ENCODE measurements at regions not wholly inside any gene's neighbourhood (a gene's known extent, or its start where the extent isn't known, plus 50 kb on each side); places are given as distances from the start of the nearest gene placed in this dataset.
"Not testable (repeated sequence)": the region's sequence is repeated elsewhere in the genome, so short reads cannot be mapped to it uniquely, and the experiment has no call there.

- intact Hi-C loops (cut with DNase I): no loop called here
- Histone ChIP-seq H3K27ac (no peak overlapping the region), H3K4me1 (no peaks in the 10 kb centered on the region), H3K36me3 (replicated peaks in 1 of 2; ENCODE audit: insufficient read depth in 1 of 2, low read depth in 2 of 2) (peaks cover 0 to 2% of the 10 kb centered on the region in 2 donors), H3K27me3 (no peaks in the 10 kb centered on the region), H3K4me3 (no peak overlapping the region), H3K9me3 (no peaks in the 10 kb centered on the region)
- 94 to 95% methylated on average over 21 to 45 of the region's 45 CpGs for WGBS, 2 donors
- DNase-seq: no peak
- ATAC-seq: no peak
- TF ChIP-seq CTCF (IDR thresholded peaks at IDR 0.05) (no peak), POLR2A (IDR thresholded peaks at IDR 0.05) (no peak)
Measured at GRCh38 chr7:66474441-66474840, 154.2 kb upstream of the KCTD7 start.

GRCh38 chr7:66476056-66476455 lies 152.6 kb upstream of the KCTD7 start:
- H3K27ac ChIP-seq; intact Hi-C loops (cut with DNase I); H3K9me3 ChIP-seq; H3K4me1 ChIP-seq; ATAC-seq; H3K4me3 ChIP-seq; H3K36me3 ChIP-seq (replicated peaks in 1 of 2; ENCODE audit: insufficient read depth in 1 of 2, low read depth in 2 of 2); DNase-seq; H3K27me3 ChIP-seq: not testable (repeated sequence)
- 80 to 91% methylated on average over 3 of the region's 3 CpGs for WGBS, 2 donors

- ATAC-seq; H3K4me3 ChIP-seq; DNase-seq; H3K27me3 ChIP-seq; H3K27ac ChIP-seq; H3K9me3 ChIP-seq; intact Hi-C loops (cut with DNase I); H3K36me3 ChIP-seq (replicated peaks in 1 of 2; ENCODE audit: insufficient read depth in 1 of 2, low read depth in 2 of 2); H3K4me1 ChIP-seq: not testable (repeated sequence)
- WGBS, 2 donors: 82 to 85% methylated on average over 3 of the region's 3 CpGs
Measured at GRCh38 chr7:66477822-66478397, 150.8 kb upstream of the KCTD7 start.

GRCh38 chr7:66481229-66481628 lies 147.5 kb upstream of the KCTD7 start:
- DNase-seq; ATAC-seq; H3K36me3 ChIP-seq (replicated peaks in 1 of 2; ENCODE audit: insufficient read depth in 1 of 2, low read depth in 2 of 2); intact Hi-C loops (cut with DNase I); H3K4me3 ChIP-seq; H3K9me3 ChIP-seq; H3K4me1 ChIP-seq; H3K27me3 ChIP-seq; H3K27ac ChIP-seq: not testable (repeated sequence)
- 89 to 93% methylated on average over 1 of the region's 1 CpG for WGBS, 2 donors

- H3K4me1 ChIP-seq; ATAC-seq; H3K27ac ChIP-seq; H3K9me3 ChIP-seq; H3K27me3 ChIP-seq; intact Hi-C loops (cut with DNase I); H3K4me3 ChIP-seq; DNase-seq; H3K36me3 ChIP-seq (replicated peaks in 1 of 2; ENCODE audit: insufficient read depth in 1 of 2, low read depth in 2 of 2): not testable (repeated sequence)
- 89 to 98% methylated on average over 8 of the region's 8 CpGs for WGBS, 2 donors
Measured at GRCh38 chr7:66489065-66489464, 139.6 kb upstream of the KCTD7 start.

GRCh38 chr7:66489741-66490140 lies 138.9 kb upstream of the KCTD7 start:
- H3K9me3 ChIP-seq: not testable (repeated sequence)
- 75 to 77% methylated on average over 2 of the region's 2 CpGs for WGBS, 2 donors

GRCh38 chr7:66490979-66491378 lies 137.7 kb upstream of the KCTD7 start:
- H3K27ac ChIP-seq; H3K27me3 ChIP-seq; intact Hi-C loops (cut with DNase I); ATAC-seq; H3K9me3 ChIP-seq; H3K36me3 ChIP-seq (replicated peaks in 1 of 2; ENCODE audit: insufficient read depth in 1 of 2, low read depth in 2 of 2); H3K4me3 ChIP-seq; DNase-seq: not testable (repeated sequence)
- WGBS, 2 donors: 80 to 84% methylated on average over 1 to 9 of the region's 11 CpGs
- peaks cover 14% of the 10 kb centered on the region for H3K4me1 ChIP-seq

More at GRCh38 chr7:66489741-66490140, 138.9 kb upstream of the KCTD7 start:
- intact Hi-C loops (cut with DNase I); H3K36me3 ChIP-seq (replicated peaks in 1 of 2; ENCODE audit: insufficient read depth in 1 of 2, low read depth in 2 of 2); H3K27ac ChIP-seq; ATAC-seq; DNase-seq; H3K27me3 ChIP-seq; H3K4me3 ChIP-seq: not testable (repeated sequence)
- H3K4me1 ChIP-seq: peaks cover 13% of the 10 kb centered on the region

GRCh38 chr7:66492405-66492804 lies 136.3 kb upstream of the KCTD7 start:
- WGBS, 2 donors: 84 to 93% methylated on average over 6 to 7 of the region's 7 CpGs
- DNase-seq; H3K27me3 ChIP-seq; H3K9me3 ChIP-seq; H3K36me3 ChIP-seq (replicated peaks in 1 of 2; ENCODE audit: insufficient read depth in 1 of 2, low read depth in 2 of 2); ATAC-seq; H3K4me3 ChIP-seq; intact Hi-C loops (cut with DNase I): not testable (repeated sequence)
- peak overlapping the region in 1 of 4 donors; percentile 97 for H3K27ac ChIP-seq
- peaks cover 14% of the 10 kb centered on the region for H3K4me1 ChIP-seq
